Left ventricle myocardium inferior (tissue), 1 donor: ENCODE measurements at regions not wholly inside any gene's neighbourhood (a gene's known extent, or its start where the extent isn't known, plus 50 kb on each side); places are given as distances from the start of the nearest gene placed in this dataset.
"Not testable (repeated sequence)": the region's sequence is repeated elsewhere in the genome, so short reads cannot be mapped to it uniquely, and the experiment has no call there.

Source experiments
- DNase-seq: peaks from one replicate; pipeline ENCODE4 v3.0.0-alpha.2; 2020
- H3K27ac ChIP-seq: fragments of 200-600 bp; replicated peaks from 2 replicates; pipeline ENCODE4 v1.8.0; 2021
- H3K27me3 ChIP-seq: fragments of 200-600 bp; 2 replicates; pipeline ENCODE4 v1.8.0; 2021; ENCODE audit warnings: low read depth
- H3K36me3 ChIP-seq: fragments of 200-600 bp; 2 replicates; pipeline ENCODE4 v1.8.0; 2021
- H3K4me1 ChIP-seq: fragments of 200-600 bp; 2 replicates; pipeline ENCODE4 v1.8.0; 2021
- H3K4me3 ChIP-seq: fragments of 200-600 bp; 2 replicates; pipeline ENCODE4 v1.8.0; 2021; ENCODE audit warnings: mild to moderate bottlenecking, moderate library complexity
- H3K9me3 ChIP-seq: fragments of 200-600 bp; replicated peaks from 2 replicates; pipeline ENCODE4 v1.8.0; 2021
- CTCF ChIP-seq: fragments of 200-600 bp; IDR thresholded peaks from 2 replicates; pipeline ENCODE4 v1.8.0; 2021; ENCODE audit warnings: antibody characterized with exemption, mild to moderate bottlenecking, borderline replicate concordance
- intact Hi-C: fragments of 100-400 bp; cut with micrococcal nuclease; formaldehyde crosslinking; loops from one replicate; pipeline ENCODE4 v1.11.0; 2022
- donor health status: DM: no; HTN: yes; CAD: no; lungs with severe emphysema.

GRCh38 chr10:106267591-106267990 lies 896.9 kb downstream of the SORCS1 start:
- Histone ChIP-seq H3K9me3 (no peaks in the 10 kb centered on the region), H3K27me3 (no peaks in the 10 kb centered on the region), H3K4me1 (no peaks in the 10 kb centered on the region), H3K4me3 (no peak overlapping the region), H3K36me3 (no peaks in the 10 kb centered on the region), H3K27ac (no peak overlapping the region)
- TF ChIP-seq CTCF: no peak
- no peak for DNase-seq
- intact Hi-C loops: no loop called here

- H3K27me3 ChIP-seq, H3K4me3 ChIP-seq, DNase-seq, H3K36me3 ChIP-seq, intact Hi-C loops, H3K4me1 ChIP-seq, H3K9me3 ChIP-seq, H3K27ac ChIP-seq: not testable (repeated sequence)
Observed at GRCh38 chr10:106257432-106257831, 907.1 kb downstream of the SORCS1 start.

GRCh38 chr10:106255111-106255678 lies 909.3 kb downstream of the SORCS1 start:
- Histone ChIP-seq H3K36me3 (no peaks in the 10 kb centered on the region), H3K4me1 (no peaks in the 10 kb centered on the region), H3K4me3 (no peak overlapping the region), H3K27me3 (no peaks in the 10 kb centered on the region), H3K9me3 (no peaks in the 10 kb centered on the region), H3K27ac (no peak overlapping the region)
- TF ChIP-seq CTCF: no peak
- intact Hi-C loops: no loop called here
- no peak for DNase-seq

GRCh38 chr10:106254071-106254470 lies 910.4 kb downstream of the SORCS1 start:
- no peak overlapping the region for H3K4me3 ChIP-seq
- H3K36me3 ChIP-seq: no peaks in the 10 kb centered on the region
- intact Hi-C loops: no loop called here
- TF ChIP-seq CTCF: no peak
- H3K27ac ChIP-seq: no peak overlapping the region
- H3K9me3 ChIP-seq: no peaks in the 10 kb centered on the region
- H3K4me1 ChIP-seq: no peaks in the 10 kb centered on the region
- H3K27me3 ChIP-seq: no peaks in the 10 kb centered on the region
- no peak for DNase-seq

- TF ChIP-seq CTCF: no peak
- intact Hi-C loops: no loop called here
Observed at GRCh38 chr10:106252541-106252940, 912.0 kb downstream of the SORCS1 start.

GRCh38 chr10:106251573-106251972 lies 912.9 kb downstream of the SORCS1 start:
- Histone ChIP-seq H3K27me3 (no peaks in the 10 kb centered on the region), H3K27ac (no peak overlapping the region), H3K36me3 (no peaks in the 10 kb centered on the region), H3K9me3 (no peaks in the 10 kb centered on the region), H3K4me1 (no peaks in the 10 kb centered on the region), H3K4me3 (no peak overlapping the region)
- intact Hi-C loops: no loop called here
- TF ChIP-seq CTCF: no peak
- no peak for DNase-seq

More at GRCh38 chr10:106252541-106252940, 912.0 kb downstream of the SORCS1 start:
- Histone ChIP-seq H3K36me3 (no peaks in the 10 kb centered on the region), H3K9me3 (no peaks in the 10 kb centered on the region), H3K4me3 (no peak overlapping the region), H3K27ac (no peak overlapping the region), H3K27me3 (no peaks in the 10 kb centered on the region), H3K4me1 (no peaks in the 10 kb centered on the region)
- no peak for DNase-seq
